ENCODE measurements at regions not wholly inside any gene's neighbourhood (a gene's known extent, or its start where the extent isn't known, plus 50 kb on each side); places are given as distances from the start of the nearest gene placed in this dataset.

GRCh38 chr4:3648731-3649130 is 116.5 kb upstream of the LRPAP1 start:
- no peaks in the 10 kb centered on the region for H3K4me1 ChIP-seq (ENCODE audit: insufficient read depth)
- no peak overlapping the region for H3K4me3 ChIP-seq (ENCODE audit: low read depth, low read length)
- no peak for DNase-seq (ENCODE audit: extremely low spot score)
- 80% methylated on average over 17 of the region's 17 CpGs for WGBS
- H3K27ac ChIP-seq (ENCODE audit: low read depth): no peak overlapping the region
- no peaks in the 10 kb centered on the region for H3K36me3 ChIP-seq (ENCODE audit: insufficient read depth)

GRCh38 chr4:3648195-3648594 is 116.0 kb upstream of the LRPAP1 start:
- no peaks in the 10 kb centered on the region for H3K4me1 ChIP-seq (ENCODE audit: insufficient read depth)
- no peak for DNase-seq (ENCODE audit: extremely low spot score)
- 86% methylated on average over 16 of the region's 16 CpGs for WGBS
- H3K27ac ChIP-seq (ENCODE audit: low read depth): no peak overlapping the region
- no peak overlapping the region for H3K4me3 ChIP-seq (ENCODE audit: low read depth, low read length)
- H3K36me3 ChIP-seq (ENCODE audit: insufficient read depth): no peaks in the 10 kb centered on the region

DNA sequence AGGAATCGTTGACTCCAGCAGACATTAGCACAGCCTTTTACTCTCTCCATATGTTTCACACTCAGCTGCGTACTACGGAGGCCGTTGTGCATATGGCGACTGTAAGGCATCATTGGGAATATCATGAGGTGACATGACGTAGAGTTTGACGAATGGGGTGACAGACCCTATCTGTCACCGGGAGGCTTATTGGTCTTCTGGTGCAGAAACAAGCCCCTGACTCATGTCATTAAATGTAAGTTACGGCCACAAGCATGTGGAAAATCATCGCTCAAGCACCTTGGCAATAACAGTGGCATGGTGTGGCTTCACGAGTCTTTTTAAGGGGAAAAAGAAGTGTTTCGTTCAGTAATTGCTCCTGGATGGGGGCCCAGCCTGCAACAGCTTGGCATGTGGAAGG is 115.2 kb upstream of the LRPAP1 start:
- no peak overlapping the region for H3K27ac ChIP-seq (ENCODE audit: low read depth)
- WGBS: 82% methylated on average over 12 of the region's 12 CpGs
- DNase-seq (ENCODE audit: extremely low spot score): no peak
- no peaks in the 10 kb centered on the region for H3K4me1 ChIP-seq (ENCODE audit: insufficient read depth)
- no peak overlapping the region for H3K4me3 ChIP-seq (ENCODE audit: low read depth, low read length)
- H3K36me3 ChIP-seq (ENCODE audit: insufficient read depth): no peaks in the 10 kb centered on the region

DNA sequence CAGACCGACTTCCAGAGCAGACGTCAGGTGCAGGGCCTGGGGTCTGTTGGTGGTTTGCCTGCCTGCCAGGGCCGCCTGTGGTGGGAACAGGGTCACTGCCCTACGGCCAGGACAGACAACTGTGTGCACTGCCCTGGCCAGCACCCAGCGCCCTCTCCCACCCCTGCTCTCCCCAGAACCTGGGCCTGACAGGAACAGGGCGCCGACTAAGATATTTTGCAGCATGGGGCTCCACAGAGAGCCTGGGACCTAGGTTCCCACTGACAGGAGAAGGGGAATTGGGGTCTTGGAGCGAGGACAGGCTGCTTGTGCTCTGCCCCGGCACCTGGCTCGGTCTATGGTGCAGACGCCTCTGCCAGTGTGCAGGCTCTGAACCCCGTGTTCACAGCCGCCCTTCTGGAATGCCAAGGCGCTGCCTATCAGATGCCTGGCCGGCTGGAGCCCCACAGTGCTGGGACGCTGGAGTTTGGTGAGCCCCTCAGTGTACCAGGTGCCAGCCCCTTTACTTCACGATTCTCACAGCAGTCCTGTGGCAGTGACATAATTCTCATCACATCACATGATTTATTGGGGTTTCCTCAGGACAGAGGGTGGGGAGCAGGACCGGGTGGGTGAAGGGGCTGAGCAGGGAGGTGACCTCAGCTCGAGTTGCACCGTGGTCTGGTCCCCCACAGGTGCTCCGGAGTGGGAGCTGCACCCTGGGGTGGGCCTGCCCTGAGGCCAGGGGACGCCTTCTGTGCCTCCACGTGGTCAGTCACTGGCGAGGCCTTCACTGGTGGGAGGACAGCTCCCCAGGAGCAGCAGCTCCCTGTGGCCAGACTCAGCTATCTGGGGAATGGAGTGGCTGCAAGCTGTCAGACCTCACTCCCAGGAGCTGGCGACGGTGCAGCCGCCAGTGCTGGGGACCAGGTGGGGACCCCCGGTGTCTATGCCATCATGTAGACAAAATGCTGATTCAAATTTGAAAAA is 113.8 kb upstream of the LRPAP1 start:
- Histone ChIP-seq H3K36me3 (ENCODE audit: insufficient read depth) (no peaks in the 10 kb centered on the region), H3K4me3 (ENCODE audit: low read depth, low read length) (no peak overlapping the region), H3K4me1 (ENCODE audit: insufficient read depth) (no peaks in the 10 kb centered on the region), H3K27ac (ENCODE audit: low read depth) (no peak overlapping the region)
- 69% methylated on average over 28 of the region's 28 CpGs for WGBS
- DNase-seq (ENCODE audit: extremely low spot score): no peak

- Histone ChIP-seq H3K36me3 (ENCODE audit: insufficient read depth) (no peaks in the 10 kb centered on the region), H3K27ac (ENCODE audit: low read depth) (no peak overlapping the region), H3K4me3 (ENCODE audit: low read depth, low read length) (no peak overlapping the region), H3K4me1 (ENCODE audit: insufficient read depth) (no peaks in the 10 kb centered on the region)
- 65% methylated on average over 33 of the region's 33 CpGs for WGBS
- no peak for DNase-seq (ENCODE audit: extremely low spot score)
These were observed 112.8 kb upstream of the LRPAP1 start for GRCh38 chr4:3644849-3645627.

- no peaks in the 10 kb centered on the region for H3K36me3 ChIP-seq (ENCODE audit: insufficient read depth)
- H3K4me1 ChIP-seq (ENCODE audit: insufficient read depth): no peaks in the 10 kb centered on the region
- WGBS: 87% methylated on average over 26 of the region's 26 CpGs
- H3K27ac ChIP-seq (ENCODE audit: low read depth): no peak overlapping the region
- no peak for DNase-seq (ENCODE audit: extremely low spot score)
- H3K4me3 ChIP-seq (ENCODE audit: low read depth, low read length): no peak overlapping the region
These were observed 111.6 kb upstream of the LRPAP1 start for GRCh38 chr4:3643518-3644433.

DNA sequence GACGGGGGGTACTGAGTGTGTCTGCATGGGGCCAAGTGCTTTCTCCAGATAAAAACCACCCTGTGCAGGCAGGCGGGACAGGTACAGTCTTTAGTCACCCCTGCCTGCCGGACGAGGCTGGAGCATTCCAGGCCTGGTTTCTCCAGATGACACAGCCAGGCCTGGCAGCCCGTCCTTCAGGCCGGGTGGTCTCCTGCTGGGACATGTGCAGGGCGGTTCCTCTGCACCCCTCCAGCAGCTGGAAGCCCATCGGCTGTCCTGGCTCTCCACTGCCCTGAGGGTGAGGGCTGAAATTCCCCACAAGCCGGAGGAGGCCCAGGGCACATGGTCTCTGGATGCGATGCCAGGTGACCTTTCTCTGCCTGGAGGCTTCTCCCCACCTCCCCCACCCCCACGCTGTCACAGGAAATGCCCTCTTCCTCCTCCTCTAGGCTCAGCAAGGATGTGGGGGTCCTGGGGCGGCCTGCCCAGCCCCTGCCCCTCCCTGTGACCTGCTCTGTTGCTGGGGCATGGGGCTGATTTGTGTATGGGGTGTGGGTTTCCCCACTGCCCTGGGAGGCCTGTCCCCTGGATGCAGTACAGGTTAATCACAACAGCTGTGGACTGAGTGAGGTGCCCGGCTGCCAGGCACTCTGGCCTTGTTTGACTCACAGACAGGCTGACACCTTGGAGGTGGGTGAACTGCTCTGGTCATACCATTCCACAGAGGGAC is 110.7 kb upstream of the LRPAP1 start:
- no peaks in the 10 kb centered on the region for H3K4me1 ChIP-seq (ENCODE audit: insufficient read depth)
- no peaks in the 10 kb centered on the region for H3K36me3 ChIP-seq (ENCODE audit: insufficient read depth)
- DNase-seq (ENCODE audit: extremely low spot score): no peak
- no peak overlapping the region for H3K4me3 ChIP-seq (ENCODE audit: low read depth, low read length)
- H3K27ac ChIP-seq (ENCODE audit: low read depth): no peak overlapping the region
- WGBS: 74% methylated on average over 13 of the region's 13 CpGs

GRCh38 chr4:3642056-3642630 is 109.9 kb upstream of the LRPAP1 start:
- Histone ChIP-seq H3K4me3 (ENCODE audit: low read depth, low read length) (no peak overlapping the region), H3K4me1 (ENCODE audit: insufficient read depth) (no peaks in the 10 kb centered on the region), H3K36me3 (ENCODE audit: insufficient read depth) (no peaks in the 10 kb centered on the region), H3K27ac (ENCODE audit: low read depth) (no peak overlapping the region)
- DNase-seq (ENCODE audit: extremely low spot score): no peak
- WGBS: 96% methylated on average over 66 of the region's 66 CpGs

DNA sequence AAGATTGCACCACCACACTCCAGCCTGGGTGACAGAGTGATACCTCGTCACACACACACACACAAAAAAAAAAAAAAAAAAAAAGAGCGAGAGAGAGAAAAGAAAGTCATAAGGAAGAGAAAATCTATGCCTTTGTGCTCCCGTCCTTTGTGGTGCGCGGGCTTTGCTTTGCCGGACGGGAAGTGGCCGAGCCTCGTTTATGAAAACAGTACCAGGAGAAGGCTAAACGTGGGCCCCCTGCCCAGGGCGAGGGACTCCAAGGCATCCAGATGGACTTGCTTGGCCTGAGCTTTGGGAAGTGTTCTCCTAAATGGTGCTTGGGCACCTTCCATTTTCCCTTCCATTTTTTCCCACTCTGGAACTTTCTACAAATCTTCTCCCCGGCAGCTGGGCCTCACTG is 109.3 kb upstream of the LRPAP1 start:
- Histone ChIP-seq H3K4me1 (ENCODE audit: insufficient read depth) (no peaks in the 10 kb centered on the region), H3K4me3 (ENCODE audit: low read depth, low read length) (no peak overlapping the region), H3K27ac (ENCODE audit: low read depth) (no peak overlapping the region), H3K36me3 (ENCODE audit: insufficient read depth) (no peaks in the 10 kb centered on the region)
- DNase-seq (ENCODE audit: extremely low spot score): no peak
- 85% methylated on average over 12 of the region's 12 CpGs for WGBS

DNA sequence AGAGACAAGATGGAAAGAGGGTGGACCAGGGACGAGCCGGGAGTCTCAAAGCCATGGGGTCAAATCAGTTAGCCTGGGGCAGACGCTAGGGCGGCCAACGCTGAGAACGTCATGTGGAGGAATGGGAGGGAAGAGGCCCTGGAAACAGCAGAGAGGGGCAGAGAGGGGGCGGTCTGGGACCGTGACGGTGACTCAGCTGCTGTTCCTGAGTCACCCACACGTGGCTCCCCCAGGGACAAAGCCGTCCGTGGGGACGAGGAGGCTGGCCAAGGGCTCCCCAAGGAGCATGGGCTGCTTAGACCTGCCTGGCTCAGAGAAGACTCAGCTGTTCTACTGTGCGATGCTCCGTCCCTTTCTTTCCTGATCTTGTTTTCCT is 108.4 kb upstream of the LRPAP1 start:
- H3K4me3 ChIP-seq (ENCODE audit: low read depth, low read length): no peak overlapping the region
- DNase-seq (ENCODE audit: extremely low spot score): no peak
- H3K36me3 ChIP-seq (ENCODE audit: insufficient read depth): no peaks in the 10 kb centered on the region
- 52% methylated on average over 15 of the region's 15 CpGs for WGBS
- no peak overlapping the region for H3K27ac ChIP-seq (ENCODE audit: low read depth)
- H3K4me1 ChIP-seq (ENCODE audit: insufficient read depth): no peaks in the 10 kb centered on the region

DNA sequence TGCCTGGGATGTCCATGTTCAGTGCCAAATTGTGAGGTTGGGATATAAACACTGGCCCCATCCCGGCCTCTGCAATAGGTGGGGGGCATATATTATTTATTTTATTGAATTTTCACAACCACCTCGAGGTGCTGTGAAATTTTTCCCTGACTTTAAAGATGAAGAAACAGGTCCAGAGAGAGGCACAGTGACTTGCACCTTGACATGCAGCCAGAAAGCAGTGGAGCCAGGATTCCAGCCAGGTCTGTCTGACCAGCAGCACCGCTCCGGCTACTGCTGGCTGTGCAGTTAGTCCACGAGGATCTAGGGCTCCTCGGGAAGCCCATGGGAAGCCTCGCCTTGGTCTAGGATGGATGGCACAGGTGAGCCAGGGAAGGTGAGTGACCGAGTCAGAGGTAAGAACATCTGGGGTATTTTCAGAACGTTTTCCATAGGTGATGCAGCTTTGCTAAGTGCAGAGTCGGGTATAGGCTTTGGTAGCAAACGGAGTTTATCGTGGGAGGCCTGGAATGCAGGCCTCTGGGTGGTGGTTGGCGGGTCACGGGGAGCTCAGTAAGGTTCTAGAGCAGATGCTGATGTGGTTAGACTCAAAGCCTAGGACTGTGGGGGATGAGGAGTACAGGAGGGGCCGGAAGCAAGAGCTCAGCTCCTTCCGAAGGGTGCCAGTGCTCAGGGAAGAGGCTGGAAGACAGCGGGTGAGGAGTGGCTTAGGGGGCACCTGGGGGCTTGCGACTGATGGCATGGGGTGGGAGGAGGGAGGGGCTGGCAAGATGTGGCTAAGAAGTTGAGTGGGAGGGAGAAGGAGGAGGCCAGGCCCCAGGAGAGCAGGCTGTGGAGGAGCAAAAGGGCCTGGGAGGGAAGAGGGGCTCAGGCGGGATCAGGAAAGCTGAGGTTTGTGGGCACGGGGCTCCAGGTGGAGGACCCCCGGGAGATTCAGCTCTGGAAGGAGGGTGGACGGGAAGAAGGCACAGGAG is 107.7 kb upstream of the LRPAP1 start:
- 71% methylated on average over 22 of the region's 22 CpGs for WGBS
- no peak for DNase-seq (ENCODE audit: extremely low spot score)
- no peak overlapping the region for H3K27ac ChIP-seq (ENCODE audit: low read depth)
- no peak overlapping the region for H3K4me3 ChIP-seq (ENCODE audit: low read depth, low read length)
- no peaks in the 10 kb centered on the region for H3K4me1 ChIP-seq (ENCODE audit: insufficient read depth)
- H3K36me3 ChIP-seq (ENCODE audit: insufficient read depth): no peaks in the 10 kb centered on the region

All from urinary bladder (tissue), 3 donors.